Endothelial cell of umbilical vein (primary cell): ENCODE measurements at regions not wholly inside any gene's neighbourhood (a gene's known extent, or its start where the extent isn't known, plus 50 kb on each side); places are given as distances from the start of the nearest gene placed in this dataset.

Experiments
- BruUV-seq: library from RNA; stranded (reverse); fragments of 400-500 nt; replicated peaks from 2 replicates; lab custom pipeline; 2021; lab: Mats Ljungman, UMichigan
- CTCF ChIA-PET: fragments of 300-600, 350-600 bp; sonication (Branson Sonifier 250); formaldehyde crosslinking; loops from one replicate; lab custom pipeline; 2021; ENCODE audit warnings: antibody characterized with exemption, inconsistent platforms; lab: Charles Lee
- POLR2A ChIA-PET: fragments of 300-600, 350-600 bp; sonication (Branson Sonifier 250); formaldehyde crosslinking; loops from one replicate; lab custom pipeline; 2021; ENCODE audit warnings: antibody characterized with exemption, inconsistent platforms; lab: Charles Lee
- DNase-seq: peaks from one replicate; pipeline ENCODE4 v3.0.0-alpha.2; 2011; ENCODE audit warnings: low read depth, low spot score
- FAIRE-seq: peaks from 2 replicates; lab custom pipeline; 2011; peaks lifted over from hg19 to GRCh38; lab: Jason Lieb, UNC
- H2AFZ ChIP-seq: 2 replicates; pipeline ENCODE4 v1.6.0; 2012; ENCODE audit warnings: low read depth, low read length, control low read depth, inconsistent platforms
- H3K27ac ChIP-seq: 2 replicates; pipeline ENCODE4 v1.5.1; 2011; ENCODE audit warnings: low read depth, mild to moderate bottlenecking, control low read depth, low read length, moderate library complexity; ENCODE audit not compliant: insufficient read depth
- H3K27me3 ChIP-seq, 2 experiments: 2 replicates each; pipeline versions ENCODE4 v1.6.0 to v1.6.1; 2011; ENCODE audit warnings: low read length in 2 of 2, mixed read lengths in 1 of 2; ENCODE audit not compliant: control insufficient read depth in 2 of 2, insufficient read depth in 2 of 2
- H3K36me3 ChIP-seq, 2 experiments: 2 replicates in 1 of 2; 3 replicates in 1 of 2; pipeline ENCODE4 v1.5.1; 2011; ENCODE audit warnings: low read length in 2 of 2, mild to moderate bottlenecking in 1 of 2, moderate library complexity in 1 of 2; ENCODE audit not compliant: control insufficient read depth in 2 of 2, insufficient read depth in 2 of 2; ENCODE audit errors: extremely low read depth in 1 of 2
- H3K4me1 ChIP-seq: 3 replicates; pipeline ENCODE4 v1.5.1; 2011; ENCODE audit warnings: mild to moderate bottlenecking, low read length; ENCODE audit not compliant: control insufficient read depth, insufficient read depth; ENCODE audit errors: extremely low read depth
- H3K4me2 ChIP-seq: 2 replicates; pipeline ENCODE4 v1.6.1; 2011; ENCODE audit warnings: low read length, control low read depth, mixed read lengths; ENCODE audit not compliant: insufficient read depth
- H3K4me3 ChIP-seq, 3 experiments: fragments of 200-600 bp in 1 of 3; sonication (generic), shearing (Covaris generic) in 1 of 3; replicated peaks in 1 of 3; 2 replicates each; pipeline ENCODE4 v1.5.1; 2011 to 2016; ENCODE audit warnings: control low read depth in 3 of 3, low read length in 3 of 3, mild to moderate bottlenecking in 2 of 3, inconsistent platforms in 1 of 3, low read depth in 1 of 3, moderate library complexity in 1 of 3; ENCODE audit not compliant: insufficient read depth in 1 of 3
- H3K79me2 ChIP-seq: 2 replicates; pipeline ENCODE4 v1.6.0; 2012; ENCODE audit warnings: low read length, inconsistent platforms; ENCODE audit not compliant: control insufficient read depth, insufficient read depth
- H3K9ac ChIP-seq: replicated peaks from 2 replicates; pipeline ENCODE3; 2011; ENCODE audit warnings: low read length, control low read depth; ENCODE audit not compliant: insufficient read depth; ENCODE audit errors: extremely low read depth
- H3K9me1 ChIP-seq: replicated peaks from 3 replicates; pipeline ENCODE4 v1.6.0; 2011; ENCODE audit warnings: mild to moderate bottlenecking, low read length; ENCODE audit not compliant: control insufficient read depth, insufficient read depth; ENCODE audit errors: extremely low read depth
- H3K9me3 ChIP-seq: replicated peaks from 2 replicates; pipeline ENCODE4 v1.5.1; 2012; ENCODE audit warnings: low read length, inconsistent platforms; ENCODE audit not compliant: control insufficient read depth, insufficient read depth
- H4K20me1 ChIP-seq: replicated peaks from 2 replicates; pipeline ENCODE3; 2011; ENCODE audit warnings: mild to moderate bottlenecking, low read length; ENCODE audit not compliant: control insufficient read depth, insufficient read depth; ENCODE audit errors: extremely low read depth
- EZH2 ChIP-seq: IDR thresholded peaks from 2 replicates; pipeline ENCODE4 v1.6.1; 2012; ENCODE audit warnings: borderline replicate concordance, low read depth, mild to moderate bottlenecking, moderate library complexity, low read length, inconsistent platforms; ENCODE audit not compliant: severe bottlenecking
- FOS ChIP-seq: IDR thresholded peaks from 2 replicates; pipeline ENCODE4 v1.6.1; 2011; ENCODE audit warnings: mild to moderate bottlenecking, low read length, moderate library complexity, borderline replicate concordance; ENCODE audit not compliant: insufficient read depth
- GATA2 ChIP-seq: IDR thresholded peaks from 2 replicates; pipeline ENCODE4 v1.7.0; 2011; ENCODE audit warnings: low read depth, mild to moderate bottlenecking, moderate library complexity, mixed read lengths, low read length; ENCODE audit not compliant: insufficient read length, insufficient read depth
- JUN ChIP-seq: IDR thresholded peaks from 2 replicates; pipeline ENCODE4 v1.6.1; 2011; ENCODE audit warnings: borderline replicate concordance, low read depth; ENCODE audit not compliant: insufficient read length, insufficient read depth
- MAX ChIP-seq: IDR thresholded peaks from 2 replicates; pipeline ENCODE4 v1.6.1; 2011; ENCODE audit not compliant: insufficient read depth, insufficient read length
- MYC ChIP-seq: IDR thresholded peaks from one replicate; pipeline ENCODE4 v1.6.1; 2011; ENCODE audit warnings: mild to moderate bottlenecking, low read depth, low read length
- POLR2A ChIP-seq: IDR thresholded peaks from 2 replicates; pipeline ENCODE4 v1.6.1; 2012; ENCODE audit warnings: low read depth, mild to moderate bottlenecking, control low read depth, low read length
- dilution Hi-C: fragments of 300-500 bp; cut with MboI; formaldehyde crosslinking; loops from one replicate; pipeline ENCODE4 v1.15.0; 2019; ENCODE audit warnings: low sequenced_read_pairs; ENCODE audit not compliant: extremely low pct_ligation_motif_present
- intact Hi-C: fragments of 100-400 bp; cut with micrococcal nuclease; formaldehyde crosslinking; loops from one replicate; pipeline ENCODE4 v1.10.0; 2022

- H3K4me2 ChIP-seq, result no peak overlapping the region
- BruUV-seq, result no TSS peak
- H3K36me3 ChIP-seq, result no peaks in the 10 kb centered on the region
- H3K79me2 ChIP-seq, result no peaks in the 10 kb centered on the region
- H3K27ac ChIP-seq, result no peak overlapping the region
- no peak overlapping the region for H2AFZ ChIP-seq
- no peaks in the 10 kb centered on the region for H4K20me1 ChIP-seq
- ChIA-PET POLR2A (no interaction called here), CTCF (no interaction called here)
- no peak for TF ChIP-seq JUN
- no peak for TF ChIP-seq MAX
- TF ChIP-seq FOS, result no peak
- TF ChIP-seq POLR2A, result no peak
- no peak for TF ChIP-seq EZH2
- no peak for TF ChIP-seq MYC
- no peaks in the 10 kb centered on the region for H3K27me3 ChIP-seq
- intact Hi-C loops (no loop called here), dilution Hi-C loops (no loop called here)
- FAIRE-seq (no peak), DNase-seq (no peak)
- no peaks in the 10 kb centered on the region for H3K4me1 ChIP-seq
- H3K4me3 ChIP-seq, result no peak overlapping the region
- H3K9me3 ChIP-seq, result peaks cover 2% of the 10 kb centered on the region
- no peaks in the 10 kb centered on the region for H3K9me1 ChIP-seq
- no peak overlapping the region for H3K9ac ChIP-seq
Observed at GRCh38 chr19:29367791-29368222, 154.9 kb upstream of the UQCRFS1 start.

- Histone ChIP-seq H3K4me2 (no peak overlapping the region), H3K9me1 (no peaks in the 10 kb centered on the region), H3K9ac (no peak overlapping the region), H3K4me1 (no peaks in the 10 kb centered on the region), H3K4me3 (no peak overlapping the region), H3K36me3 (no peaks in the 10 kb centered on the region), H3K27me3 (no peaks in the 10 kb centered on the region), H3K79me2 (no peaks in the 10 kb centered on the region), H3K9me3 (peaks cover 7% of the 10 kb centered on the region), H2AFZ (no peak overlapping the region), H3K27ac (no peak overlapping the region), H4K20me1 (no peaks in the 10 kb centered on the region)
- no peak for TF ChIP-seq GATA2
- FAIRE-seq (no peak), DNase-seq (no peak)
- intact Hi-C loops, result no loop called here
- BruUV-seq, result no TSS peak
- ChIA-PET POLR2A (no interaction called here), CTCF (no interaction called here)
- dilution Hi-C loops, result no loop called here
Observed at GRCh38 chr19:29370276-29370675, 155.5 kb upstream of the VSTM2B start.
